ENCODE measurements at regions not wholly inside any gene's neighbourhood (a gene's known extent, or its start where the extent isn't known, plus 50 kb on each side); places are given as distances from the start of the nearest gene placed in this dataset.

DNA sequence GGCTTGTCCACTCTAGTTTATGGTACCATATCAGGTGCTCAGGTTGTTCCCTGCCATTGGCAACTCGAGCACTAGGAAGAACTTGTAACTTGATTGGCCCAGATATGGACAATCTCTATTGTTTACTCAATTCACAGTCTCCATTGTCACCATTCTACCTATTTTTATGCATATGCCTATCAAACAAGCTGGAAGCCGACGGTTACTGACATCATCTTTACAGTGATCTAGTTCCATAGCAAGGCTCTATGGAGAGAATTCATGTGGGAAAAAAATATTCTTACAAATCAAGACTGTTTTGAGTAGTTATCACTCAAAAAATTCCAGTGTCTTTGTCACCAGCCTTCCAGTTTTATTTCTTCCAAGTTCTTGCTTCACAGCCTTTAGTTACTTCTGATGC is 1006.2 kb upstream of the PRR20A start:
- TF ChIP-seq ZNF384 (IDR thresholded peaks at IDR 0.05), result no peak
- no peak for TF ChIP-seq SUZ12 (IDR thresholded peaks at IDR 0.05)
- no peak for TF ChIP-seq SP1 (IDR thresholded peaks at IDR 0.05)
- no peak for TF ChIP-seq NFRKB (IDR thresholded peaks at IDR 0.05)
